ENCODE measurements at regions not wholly inside any gene's neighbourhood (a gene's known extent, or its start where the extent isn't known, plus 50 kb on each side); places are given as distances from the start of the nearest gene placed in this dataset.

- TF ChIP-seq EZH2 (IDR thresholded peaks at IDR 0.05; ENCODE audit: borderline replicate concordance) (no peak), CTCF (IDR thresholded peaks at IDR 0.05; ENCODE audit: poor library complexity) (no peak), EZH2phosphoT487 (IDR thresholded peaks at IDR 0.05; ENCODE audit: low read depth, severe bottlenecking, unreplicated experiment) (no peak)
These were observed 1343.3 kb upstream of the TMEFF2 start for GRCh38 chr2:193538061-193538460.

All from hepatocyte (in vitro differentiated cells).